ENCODE measurements at regions not wholly inside any gene's neighbourhood (a gene's known extent, or its start where the extent isn't known, plus 50 kb on each side); places are given as distances from the start of the nearest gene placed in this dataset.

DNA sequence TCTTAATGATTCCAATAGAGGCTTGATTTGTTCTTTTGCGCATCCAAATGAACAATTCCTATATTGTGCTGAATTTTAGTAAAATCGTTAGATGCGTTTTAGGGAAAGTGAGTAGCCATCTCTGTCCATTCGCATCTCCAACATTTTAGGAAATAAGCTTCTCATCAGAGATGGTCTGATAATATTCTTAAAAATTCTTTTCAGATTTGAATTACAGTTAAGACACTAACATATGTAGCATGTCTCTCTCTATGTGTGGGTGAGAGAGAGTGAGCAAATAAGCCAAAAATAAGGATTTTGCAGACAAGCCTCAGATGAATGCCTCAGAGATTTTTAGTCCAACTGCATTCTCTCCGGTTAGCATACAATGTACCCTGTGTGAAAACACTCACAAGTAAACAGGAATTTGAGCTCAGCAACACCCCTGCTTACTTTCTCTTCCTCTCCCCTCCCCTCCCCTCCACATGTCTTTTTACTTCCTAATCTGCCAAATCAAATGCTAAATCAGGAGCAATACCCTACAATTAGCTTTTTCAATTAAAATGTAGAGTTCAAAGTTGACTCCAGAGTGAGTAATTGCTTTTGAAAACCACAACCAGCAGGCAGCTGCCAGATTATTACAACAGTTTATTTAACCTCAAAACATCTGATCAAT, 354.4 kb downstream of the CRPPA start:
- TF ChIP-seq, protein P1, sequence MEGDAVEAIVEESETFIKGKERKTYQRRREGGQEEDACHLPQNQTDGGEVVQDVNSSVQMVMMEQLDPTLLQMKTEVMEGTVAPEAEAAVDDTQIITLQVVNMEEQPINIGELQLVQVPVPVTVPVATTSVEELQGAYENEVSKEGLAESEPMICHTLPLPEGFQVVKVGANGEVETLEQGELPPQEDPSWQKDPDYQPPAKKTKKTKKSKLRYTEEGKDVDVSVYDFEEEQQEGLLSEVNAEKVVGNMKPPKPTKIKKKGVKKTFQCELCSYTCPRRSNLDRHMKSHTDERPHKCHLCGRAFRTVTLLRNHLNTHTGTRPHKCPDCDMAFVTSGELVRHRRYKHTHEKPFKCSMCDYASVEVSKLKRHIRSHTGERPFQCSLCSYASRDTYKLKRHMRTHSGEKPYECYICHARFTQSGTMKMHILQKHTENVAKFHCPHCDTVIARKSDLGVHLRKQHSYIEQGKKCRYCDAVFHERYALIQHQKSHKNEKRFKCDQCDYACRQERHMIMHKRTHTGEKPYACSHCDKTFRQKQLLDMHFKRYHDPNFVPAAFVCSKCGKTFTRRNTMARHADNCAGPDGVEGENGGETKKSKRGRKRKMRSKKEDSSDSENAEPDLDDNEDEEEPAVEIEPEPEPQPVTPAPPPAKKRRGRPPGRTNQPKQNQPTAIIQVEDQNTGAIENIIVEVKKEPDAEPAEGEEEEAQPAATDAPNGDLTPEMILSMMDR (IDR thresholded peaks at IDR 0.05; ENCODE audit: low read length, missing control alignments), result no peak
- DNase-seq (ENCODE audit: low read depth), result no peak
- no peak overlapping the region for H3K4me3 ChIP-seq (replicated peaks; ENCODE audit: low read depth, low read length)

DNA sequence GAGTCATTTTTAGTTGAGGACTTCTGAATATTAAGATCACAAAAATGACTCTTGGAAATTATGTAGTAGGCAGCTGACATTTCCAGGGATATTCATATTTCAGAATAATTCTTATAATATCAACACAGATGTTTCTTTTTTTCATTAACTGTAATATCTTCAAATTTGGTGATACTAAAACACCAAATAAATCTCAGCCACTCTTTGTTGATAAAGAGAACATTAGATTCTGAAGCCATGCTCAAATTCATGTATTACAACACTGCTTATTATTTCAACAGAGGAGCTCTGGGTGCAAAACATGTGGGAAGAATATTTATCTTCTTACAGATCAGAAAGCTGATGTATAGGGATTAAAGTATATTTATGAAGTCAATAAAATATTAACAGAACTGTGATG, 355.4 kb downstream of the CRPPA start:
- DNase-seq (ENCODE audit: low read depth), result no peak
- H3K4me3 ChIP-seq (replicated peaks; ENCODE audit: low read depth, low read length), result no peak overlapping the region
- TF ChIP-seq, protein P1 (IDR thresholded peaks at IDR 0.05; ENCODE audit: low read length, missing control alignments), result no peak

DNA sequence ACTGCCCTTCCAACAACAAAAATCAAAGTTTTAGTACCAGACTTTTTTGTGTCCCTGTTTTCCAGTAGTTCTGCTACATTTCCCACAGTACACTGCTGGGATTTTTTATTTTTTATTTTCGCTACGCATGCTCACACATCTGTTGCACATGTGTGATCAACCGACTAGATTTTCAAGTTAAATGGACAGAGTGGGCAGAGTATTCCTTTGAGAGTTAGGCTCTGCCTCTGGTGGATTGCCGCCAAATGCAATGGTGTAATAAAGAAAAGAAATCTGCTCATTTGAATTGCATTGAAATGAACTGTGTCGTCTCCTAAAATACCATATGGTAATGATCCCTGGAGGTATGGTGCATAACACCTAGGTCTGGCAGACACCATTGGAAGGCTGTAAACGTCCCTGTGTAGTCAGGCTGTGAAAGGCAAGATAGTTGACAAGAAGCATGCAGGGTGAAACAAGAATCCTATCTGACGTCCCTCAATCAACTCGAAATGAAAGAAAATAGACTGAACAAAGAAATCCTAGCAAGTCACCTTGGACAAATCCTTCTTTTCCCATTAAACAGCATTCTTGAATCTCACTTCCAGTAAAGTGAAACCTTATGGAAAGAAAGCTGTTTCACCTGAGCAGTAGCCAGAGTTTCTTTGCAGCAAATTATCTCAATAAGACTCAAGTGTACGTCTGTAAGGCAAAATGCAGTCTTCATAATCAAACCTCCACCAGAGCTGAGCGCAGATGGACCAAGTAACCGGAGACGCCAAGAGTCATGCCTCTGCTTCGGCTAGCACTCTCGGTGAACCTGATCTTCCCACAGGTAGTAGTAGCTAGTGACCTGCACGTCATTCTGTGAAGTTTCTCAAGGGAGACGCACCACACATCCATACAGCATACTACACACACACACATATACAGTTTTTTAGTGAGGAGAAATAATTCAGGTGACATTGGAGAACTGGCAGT, 357.3 kb downstream of the CRPPA start:
- TF ChIP-seq, protein P1 (IDR thresholded peaks at IDR 0.05; ENCODE audit: low read length, missing control alignments), result no peak
- no peak overlapping the region for H3K4me3 ChIP-seq (replicated peaks; ENCODE audit: low read depth, low read length)
- DNase-seq (ENCODE audit: low read depth), result no peak

DNA sequence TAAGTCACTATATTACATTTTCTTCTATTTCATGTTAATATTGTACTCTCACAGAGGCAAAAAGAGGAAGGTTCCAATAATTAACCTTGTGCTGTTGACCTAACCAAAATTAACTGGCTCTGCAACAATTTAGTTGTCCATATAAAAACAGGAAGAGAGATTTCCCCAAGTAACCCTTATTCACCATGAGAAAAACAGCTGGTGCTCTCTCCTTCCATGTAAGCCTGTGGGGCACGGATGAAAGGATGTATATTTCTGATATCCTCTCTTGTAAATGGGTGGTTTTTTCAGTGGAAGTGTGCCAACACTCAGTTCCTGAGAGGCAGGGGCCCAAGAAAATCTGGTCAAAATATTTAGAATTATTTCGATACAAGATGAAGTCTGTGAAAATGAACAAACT, 358.1 kb downstream of the CRPPA start:
- DNase-seq (ENCODE audit: low read depth), result no peak
- no peak overlapping the region for H3K4me3 ChIP-seq (replicated peaks; ENCODE audit: low read depth, low read length)
- TF ChIP-seq, protein P1 (IDR thresholded peaks at IDR 0.05; ENCODE audit: low read length, missing control alignments), result no peak

DNA sequence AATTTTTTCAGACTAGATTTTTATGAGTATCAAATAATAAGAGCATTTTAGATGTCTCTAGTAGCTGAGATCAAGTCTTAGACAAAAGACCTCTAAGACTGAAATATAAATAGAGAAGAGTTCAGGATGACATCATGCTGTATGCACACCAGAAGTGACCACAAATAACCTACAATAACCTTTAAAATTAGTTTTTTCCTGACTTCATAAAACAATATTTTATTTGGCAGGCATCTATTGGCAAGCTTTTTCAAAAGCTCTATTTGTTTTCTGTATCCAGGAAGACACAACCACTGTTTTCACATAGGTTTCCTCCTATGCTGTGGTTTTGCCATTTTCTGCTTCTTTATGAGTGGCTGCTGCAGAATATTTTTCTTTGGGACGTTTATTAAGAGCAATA, 359.1 kb downstream of the CRPPA start:
- peak; percentile 84 for DNase-seq (ENCODE audit: low read depth)
- no peak overlapping the region for H3K4me3 ChIP-seq (replicated peaks; ENCODE audit: low read depth, low read length)
- TF ChIP-seq, protein P1 (IDR thresholded peaks at IDR 0.05; ENCODE audit: low read length, missing control alignments), result no peak

DNA sequence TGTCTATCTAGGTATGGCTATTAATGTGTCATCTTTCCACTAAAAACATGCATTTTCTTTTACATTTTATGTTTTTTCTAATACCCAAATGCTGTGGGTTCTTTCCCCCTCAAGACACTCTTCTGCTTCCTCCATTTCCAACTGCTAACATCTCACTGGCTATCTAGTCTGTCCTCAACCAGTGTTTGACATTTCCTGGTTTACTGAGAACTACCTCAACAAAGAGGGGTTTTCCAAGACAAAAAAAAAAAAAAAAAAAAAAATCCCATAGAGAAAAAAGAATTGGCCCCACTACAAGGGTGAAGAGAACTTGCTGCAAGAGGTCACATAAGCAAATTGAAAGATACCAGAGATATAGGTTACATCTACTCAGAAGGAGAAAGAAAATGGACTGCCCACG, 359.7 kb downstream of the CRPPA start:
- TF ChIP-seq, protein P1 (IDR thresholded peaks at IDR 0.05; ENCODE audit: low read length, missing control alignments), result no peak
- H3K4me3 ChIP-seq (replicated peaks; ENCODE audit: low read depth, low read length), result no peak overlapping the region
- DNase-seq (ENCODE audit: low read depth), result no peak

Data from fibroblast of pulmonary artery (primary cell).